ENCODE measurements at regions not wholly inside any gene's neighbourhood (a gene's known extent, or its start where the extent isn't known, plus 50 kb on each side); places are given as distances from the start of the nearest gene placed in this dataset.
"Not testable (repeated sequence)": the region's sequence is repeated elsewhere in the genome, so short reads cannot be mapped to it uniquely, and the experiment has no call there.

GRCh38 chr10:32217216-32217615 is 129.7 kb downstream of the EPC1 start:
- intact Hi-C loops (cut with DNase I), result no loop called here
- H3K4me3 ChIP-seq (ENCODE audit: low read length in 3 of 3), result no peak overlapping the region
- H3K36me3 ChIP-seq (ENCODE audit: control insufficient read depth in 2 of 3, insufficient read depth in 3 of 3, low read length in 3 of 3), result no peaks in the 10 kb centered on the region
- H3K9ac ChIP-seq (ENCODE audit: low read length in 3 of 3), result no peak overlapping the region
- H3K27me3 ChIP-seq (ENCODE audit: control insufficient read depth, insufficient read depth, low read length), result no peaks in the 10 kb centered on the region
- no peak for DNase-seq
- no peak overlapping the region for H3K27ac ChIP-seq (ENCODE audit: low read depth in 2 of 2, low read length in 2 of 2)
- H3K4me1 ChIP-seq (ENCODE audit: control insufficient read depth in 2 of 3, insufficient read depth in 2 of 3, low read depth in 1 of 3, low read length in 3 of 3), result no peaks in the 10 kb centered on the region
- TF ChIP-seq CTCF (IDR thresholded peaks at IDR 0.05; ENCODE audit: borderline replicate concordance, extremely low read depth, insufficient read depth), result no peak
- no peak for FAIRE-seq
- peaks cover 0 to 8% (median 2%) of the 10 kb centered on the region in 3 donors for H3K9me3 ChIP-seq (ENCODE audit: control insufficient read depth in 2 of 3, insufficient read depth in 1 of 3, low read length in 3 of 3)

- FAIRE-seq; H3K9ac ChIP-seq (ENCODE audit: low read length in 3 of 3); H3K36me3 ChIP-seq (ENCODE audit: control insufficient read depth in 2 of 3, insufficient read depth in 3 of 3, low read length in 3 of 3); H3K27me3 ChIP-seq (ENCODE audit: control insufficient read depth, insufficient read depth, low read length); H3K4me3 ChIP-seq (ENCODE audit: low read length in 3 of 3); H3K27ac ChIP-seq (ENCODE audit: low read depth in 2 of 2, low read length in 2 of 2); H3K4me1 ChIP-seq (ENCODE audit: control insufficient read depth in 2 of 3, insufficient read depth in 2 of 3, low read depth in 1 of 3, low read length in 3 of 3); DNase-seq; intact Hi-C loops (cut with DNase I); H3K9me3 ChIP-seq (ENCODE audit: control insufficient read depth in 2 of 3, insufficient read depth in 1 of 3, low read length in 3 of 3): not testable (repeated sequence)
These were observed 133.1 kb downstream of the EPC1 start for GRCh38 chr10:32213838-32214237.

- no peak overlapping the region for H3K27ac ChIP-seq (ENCODE audit: low read depth in 2 of 2, low read length in 2 of 2)
- H3K27me3 ChIP-seq (ENCODE audit: control insufficient read depth, insufficient read depth, low read length), result no peaks in the 10 kb centered on the region
- FAIRE-seq (no peak), DNase-seq (no peak)
- H3K36me3 ChIP-seq (ENCODE audit: control insufficient read depth in 2 of 3, insufficient read depth in 3 of 3, low read length in 3 of 3), result no peaks in the 10 kb centered on the region
- TF ChIP-seq CTCF (IDR thresholded peaks at IDR 0.05; ENCODE audit: borderline replicate concordance, extremely low read depth, insufficient read depth), result no peak
- H3K9ac ChIP-seq (ENCODE audit: low read length in 3 of 3), result no peak overlapping the region
- peaks cover 0 to 8% (median 0%) of the 10 kb centered on the region in 3 donors for H3K4me1 ChIP-seq (ENCODE audit: control insufficient read depth in 2 of 3, insufficient read depth in 2 of 3, low read depth in 1 of 3, low read length in 3 of 3)
- intact Hi-C loops (cut with DNase I), result no loop called here
- peaks cover 0 to 3% (median 0%) of the 10 kb centered on the region in 3 donors for H3K9me3 ChIP-seq (ENCODE audit: control insufficient read depth in 2 of 3, insufficient read depth in 1 of 3, low read length in 3 of 3)
- H3K4me3 ChIP-seq (ENCODE audit: low read length in 3 of 3), result no peak overlapping the region
These were observed 136.0 kb downstream of the EPC1 start for GRCh38 chr10:32211046-32211363.

- no peak overlapping the region for H3K9ac ChIP-seq (ENCODE audit: low read length in 3 of 3)
- TF ChIP-seq CTCF (IDR thresholded peaks at IDR 0.05; ENCODE audit: borderline replicate concordance, extremely low read depth, insufficient read depth), result peak; percentile 38
- peaks cover 0 to 8% (median 0%) of the 10 kb centered on the region in 3 donors for H3K4me1 ChIP-seq (ENCODE audit: control insufficient read depth in 2 of 3, insufficient read depth in 2 of 3, low read depth in 1 of 3, low read length in 3 of 3)
- H3K9me3 ChIP-seq (ENCODE audit: control insufficient read depth in 2 of 3, insufficient read depth in 1 of 3, low read length in 3 of 3), result peaks cover 0 to 3% (median 0%) of the 10 kb centered on the region in 3 donors
- DNase-seq, result peak in 3 of 5 donors; percentile 18 to 64 (median 26)
- FAIRE-seq, result no peak
- H3K36me3 ChIP-seq (ENCODE audit: control insufficient read depth in 2 of 3, insufficient read depth in 3 of 3, low read length in 3 of 3), result no peaks in the 10 kb centered on the region
- H3K27ac ChIP-seq (ENCODE audit: low read depth in 2 of 2, low read length in 2 of 2), result no peak overlapping the region
- intact Hi-C loops (cut with DNase I), result no loop called here
- H3K27me3 ChIP-seq (ENCODE audit: control insufficient read depth, insufficient read depth, low read length), result no peaks in the 10 kb centered on the region
- no peak overlapping the region for H3K4me3 ChIP-seq (ENCODE audit: low read length in 3 of 3)
These were observed 136.5 kb downstream of the EPC1 start for GRCh38 chr10:32210306-32211045.

GRCh38 chr10:32208005-32208404 is 139.0 kb downstream of the EPC1 start:
- H3K27me3 ChIP-seq (ENCODE audit: control insufficient read depth, insufficient read depth, low read length); intact Hi-C loops (cut with DNase I); DNase-seq; FAIRE-seq; H3K4me3 ChIP-seq (ENCODE audit: low read length in 3 of 3); H3K9me3 ChIP-seq (ENCODE audit: control insufficient read depth in 2 of 3, insufficient read depth in 1 of 3, low read length in 3 of 3); H3K27ac ChIP-seq (ENCODE audit: low read depth in 2 of 2, low read length in 2 of 2); H3K9ac ChIP-seq (ENCODE audit: low read length in 3 of 3); H3K36me3 ChIP-seq (ENCODE audit: control insufficient read depth in 2 of 3, insufficient read depth in 3 of 3, low read length in 3 of 3); H3K4me1 ChIP-seq (ENCODE audit: control insufficient read depth in 2 of 3, insufficient read depth in 2 of 3, low read depth in 1 of 3, low read length in 3 of 3): not testable (repeated sequence)

Data from kidney (tissue), 13 donors.